HG02588 (cell line): ENCODE measurements at regions not wholly inside any gene's neighbourhood (a gene's known extent, or its start where the extent isn't known, plus 50 kb on each side); places are given as distances from the start of the nearest gene placed in this dataset.
"Not testable (repeated sequence)": the region's sequence is repeated elsewhere in the genome, so short reads cannot be mapped to it uniquely, and the experiment has no call there.

Experiments
- ATAC-seq: cut with Tn5 transposase; IDR thresholded peaks from one replicate; pipeline ENCODE4 v1.9.1; 2021; ENCODE audit warnings: mild to moderate bottlenecking, moderate library complexity; ENCODE audit not compliant: unreplicated experiment

- no peak for ATAC-seq
Observed at GRCh38 chr9:113664181-113664875, 200.8 kb downstream of the RGS3 start.

- ATAC-seq: no peak
Observed at GRCh38 chr9:113665064-113665463, 201.5 kb downstream of the RGS3 start.

DNA sequence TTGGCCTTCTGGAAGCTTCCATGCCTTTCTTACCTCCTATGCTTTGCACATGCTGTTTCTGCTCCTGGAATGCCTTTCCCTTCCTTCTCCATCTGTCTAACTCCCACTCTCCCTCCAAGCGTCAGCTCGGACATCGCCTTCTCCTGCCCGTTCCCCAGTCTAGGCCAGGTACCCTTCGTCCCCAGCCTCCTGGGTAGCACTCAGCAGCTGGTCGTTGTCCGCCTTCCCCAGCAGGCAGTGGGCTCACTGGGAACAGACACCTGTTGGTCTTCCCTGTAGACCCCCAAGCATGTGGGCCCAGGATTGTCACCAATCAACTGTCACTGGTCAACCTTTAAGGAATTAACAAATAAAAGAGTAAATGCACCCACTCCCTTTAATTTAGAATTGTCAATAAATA lies 202.2 kb downstream of the RGS3 start:
- no peak for ATAC-seq

DNA sequence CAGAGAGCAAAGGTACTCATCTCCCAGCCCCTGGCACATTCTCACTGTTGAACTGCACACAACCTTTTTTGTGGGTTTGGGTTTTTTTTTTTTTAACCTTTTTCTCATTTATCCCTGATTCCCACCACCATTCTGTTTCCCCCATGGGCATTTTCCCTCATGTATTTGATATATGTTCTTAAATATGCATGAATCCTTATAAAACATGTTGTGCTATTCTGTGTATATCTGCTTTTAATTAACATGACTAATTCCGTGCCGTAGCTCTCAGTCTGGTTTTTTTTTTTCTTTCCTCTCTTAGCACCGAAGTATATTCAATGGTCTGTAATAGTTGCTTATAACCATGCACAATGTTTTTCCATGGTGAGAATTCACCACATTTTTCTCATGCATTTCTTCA lies 204.5 kb downstream of the RGS3 start:
- no peak for ATAC-seq

DNA sequence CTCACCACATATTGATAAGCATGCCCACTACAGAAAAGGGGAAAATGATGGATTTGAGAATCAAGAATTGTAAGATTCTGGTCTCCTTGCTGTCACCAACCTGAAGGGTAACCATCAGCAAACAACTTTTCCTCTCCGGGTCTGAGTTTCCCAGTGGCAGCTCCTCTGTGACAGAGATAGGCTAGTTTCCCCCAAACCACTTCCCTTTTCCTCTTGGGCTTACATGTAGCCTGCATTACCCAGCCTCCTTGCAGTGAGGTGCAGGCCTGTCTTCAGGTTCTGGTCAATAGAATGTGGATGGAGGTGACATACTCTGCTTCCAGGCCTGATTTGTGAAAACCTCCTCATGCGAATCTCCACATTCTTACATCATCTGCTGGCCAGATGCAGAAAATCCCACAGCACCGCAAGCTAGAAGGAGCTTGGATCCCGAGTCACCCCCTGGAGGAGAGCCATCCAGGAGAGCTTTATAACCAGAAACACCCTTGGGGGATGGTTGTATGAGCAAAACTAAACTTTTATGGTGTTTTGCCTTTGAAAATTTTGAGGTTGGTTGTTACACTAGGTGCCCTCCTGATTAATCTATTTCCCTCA lies 206.1 kb downstream of the RGS3 start:
- ATAC-seq: no peak

GRCh38 chr9:113673726-113674125 lies 202.4 kb upstream of the ZNF618 start:
- ATAC-seq: no peak

GRCh38 chr9:113674436-113674835 lies 201.7 kb upstream of the ZNF618 start:
- ATAC-seq: no peak

DNA sequence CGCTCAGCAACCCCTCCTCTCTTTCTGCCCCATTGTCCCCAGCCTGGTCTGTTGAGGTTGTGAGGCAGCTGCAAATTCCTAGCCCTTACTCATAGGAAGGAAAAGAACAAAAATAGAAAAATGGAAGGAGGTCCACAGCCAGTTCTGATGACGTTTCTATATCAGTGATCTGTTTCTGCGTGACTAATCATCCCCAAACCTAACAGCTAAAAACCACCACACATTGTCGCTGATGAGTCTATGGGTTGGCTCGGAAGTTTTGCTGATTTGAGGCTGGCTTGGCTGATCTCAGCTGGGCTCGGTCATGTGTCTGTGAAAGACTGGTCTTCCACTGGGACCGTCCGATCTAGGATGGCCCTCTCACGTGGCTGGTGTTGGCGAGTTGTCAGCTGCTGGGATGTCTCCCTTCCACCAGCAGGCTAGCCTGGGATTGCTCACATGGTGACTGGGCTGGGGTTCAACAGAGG lies 200.6 kb upstream of the ZNF618 start:
- ATAC-seq: no peak

DNA sequence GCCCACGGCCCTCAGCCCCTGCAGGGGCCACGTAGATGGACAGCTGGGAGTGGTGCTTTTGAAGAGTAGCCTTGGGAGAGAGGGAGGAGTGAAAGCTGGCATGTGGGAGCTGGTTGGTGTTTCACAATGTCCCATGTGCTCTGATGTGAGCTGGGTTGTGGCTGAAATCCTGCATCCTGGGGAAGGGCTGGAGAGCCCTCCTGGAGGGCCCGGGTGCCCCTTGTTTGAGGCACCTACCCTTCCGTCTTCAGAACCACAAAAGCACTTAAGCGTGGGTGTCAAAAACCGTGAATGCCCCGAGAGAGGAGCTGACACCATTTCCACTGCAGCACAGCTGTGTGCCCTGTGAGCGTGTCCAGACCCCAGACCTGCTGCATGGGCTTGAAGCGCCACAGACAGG lies 199.1 kb upstream of the ZNF618 start:
- ATAC-seq: no peak

DNA sequence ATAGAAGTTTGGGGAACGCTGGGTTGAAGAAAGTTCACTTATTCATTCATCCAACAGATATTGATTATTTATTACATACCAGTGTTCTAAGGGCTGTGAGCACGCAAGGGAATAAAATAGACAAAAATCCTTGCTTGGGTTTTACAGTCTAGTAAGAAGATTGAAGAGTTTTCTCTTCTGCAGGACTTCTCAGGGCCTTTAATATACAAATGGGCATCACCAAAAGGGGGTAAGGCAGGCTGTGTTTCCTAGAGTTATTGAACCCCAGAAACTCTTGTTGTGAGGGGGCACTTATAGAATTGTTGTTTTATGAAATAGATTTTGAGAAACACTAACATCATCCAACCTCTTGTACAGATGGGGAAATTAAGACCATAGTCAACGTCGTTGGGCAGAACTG lies 198.5 kb upstream of the ZNF618 start:
- ATAC-seq: no peak

DNA sequence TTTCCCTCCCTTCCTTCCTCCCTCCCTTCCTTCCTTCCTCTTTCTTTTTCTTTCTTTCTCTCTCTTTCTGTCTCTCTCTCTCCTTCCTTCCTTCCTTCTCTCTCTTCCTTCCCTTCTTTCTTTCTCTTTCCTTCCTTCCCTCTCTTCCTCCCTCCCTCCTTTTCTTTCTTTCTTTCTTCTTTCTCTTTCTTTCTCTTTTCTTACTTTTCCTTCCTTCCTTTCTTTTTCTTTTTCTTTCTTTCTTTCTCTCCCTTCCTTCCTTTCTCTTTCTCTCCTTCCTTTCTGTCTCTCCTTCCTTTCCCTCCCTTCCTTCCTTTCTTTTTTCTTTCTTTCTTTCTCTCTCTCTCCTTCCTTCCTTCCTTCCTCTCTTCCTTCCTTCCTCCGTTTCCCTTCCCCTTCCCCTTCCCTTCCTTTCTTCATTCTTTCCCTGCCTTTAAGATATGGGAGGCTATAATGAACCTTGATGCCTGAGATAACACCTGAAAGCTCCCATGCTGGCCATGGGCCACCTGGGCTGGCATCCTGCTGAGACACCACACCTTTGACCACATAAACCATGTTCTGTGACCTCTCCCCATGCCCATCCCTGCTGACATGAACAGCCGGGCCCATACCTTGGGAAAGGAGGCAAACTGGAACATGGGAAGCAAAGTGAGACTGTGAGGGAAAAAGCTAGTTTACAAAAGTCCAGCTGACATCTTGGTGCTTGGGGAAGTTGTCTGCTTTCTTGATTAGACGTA lies 197.8 kb upstream of the ZNF618 start:
- no peak for ATAC-seq

DNA sequence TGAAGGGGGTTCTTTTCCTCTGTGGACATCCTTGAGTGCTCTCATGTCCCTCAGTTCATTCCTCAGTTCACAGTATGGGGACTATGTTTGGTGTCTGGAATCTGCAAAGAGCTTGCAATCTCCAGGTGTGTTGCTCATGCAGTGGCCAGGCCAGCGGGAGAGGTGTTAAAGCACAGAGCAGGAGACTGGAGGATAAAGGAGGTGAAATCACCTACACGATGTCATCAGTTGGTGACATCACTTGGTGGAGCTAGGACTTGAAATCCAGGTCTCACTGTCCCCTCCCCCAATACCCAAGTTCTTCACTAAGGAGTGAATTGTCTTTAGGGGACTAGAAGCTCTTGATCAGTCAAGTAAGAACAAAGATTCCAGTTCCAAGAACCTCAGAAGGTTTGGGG lies 197.3 kb upstream of the ZNF618 start:
- no peak for ATAC-seq

DNA sequence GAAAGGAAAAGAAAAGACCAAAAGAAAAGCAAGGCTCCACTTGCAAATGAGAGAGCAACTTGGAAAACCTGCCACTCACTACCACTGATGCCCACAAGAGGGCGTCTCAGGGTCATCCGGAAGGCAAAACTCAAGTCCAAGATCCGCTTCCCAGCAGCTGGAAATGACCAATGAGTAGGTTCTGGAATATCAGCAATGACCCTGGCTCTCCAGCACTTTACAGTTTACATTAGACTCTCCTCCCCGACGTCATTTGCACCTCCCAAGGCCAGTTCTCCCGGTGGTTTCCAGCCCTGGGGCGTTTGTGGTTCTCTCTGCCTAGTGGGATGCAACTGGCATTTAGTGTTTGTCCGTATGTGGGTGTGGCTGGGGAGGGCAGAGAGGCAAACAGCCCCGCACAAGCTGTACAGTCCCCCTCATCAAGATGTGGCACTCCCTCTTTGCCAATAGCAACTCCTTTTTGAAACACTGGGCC lies 193.8 kb upstream of the ZNF618 start:
- ATAC-seq: no peak

DNA sequence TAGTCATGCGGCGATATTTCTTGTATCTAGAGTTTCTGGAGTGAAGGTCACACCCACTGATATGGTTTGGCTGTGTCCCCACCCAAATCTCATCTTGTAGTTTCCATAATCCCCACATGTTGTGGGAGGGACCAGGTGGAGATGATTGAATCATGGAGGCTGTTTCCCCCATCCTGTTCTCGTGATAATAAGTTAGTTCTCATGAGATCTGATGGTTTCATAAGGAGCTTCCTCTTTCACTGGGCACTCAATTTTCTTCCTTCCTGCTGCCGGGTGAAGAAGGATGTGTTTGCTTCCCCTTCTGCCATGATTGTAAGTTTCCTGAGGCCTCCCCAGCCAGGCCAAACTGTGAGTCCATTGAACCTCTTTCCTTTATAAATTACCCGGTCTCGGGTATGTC lies 190.5 kb upstream of the ZNF618 start:
- ATAC-seq: not testable (repeated sequence)

DNA sequence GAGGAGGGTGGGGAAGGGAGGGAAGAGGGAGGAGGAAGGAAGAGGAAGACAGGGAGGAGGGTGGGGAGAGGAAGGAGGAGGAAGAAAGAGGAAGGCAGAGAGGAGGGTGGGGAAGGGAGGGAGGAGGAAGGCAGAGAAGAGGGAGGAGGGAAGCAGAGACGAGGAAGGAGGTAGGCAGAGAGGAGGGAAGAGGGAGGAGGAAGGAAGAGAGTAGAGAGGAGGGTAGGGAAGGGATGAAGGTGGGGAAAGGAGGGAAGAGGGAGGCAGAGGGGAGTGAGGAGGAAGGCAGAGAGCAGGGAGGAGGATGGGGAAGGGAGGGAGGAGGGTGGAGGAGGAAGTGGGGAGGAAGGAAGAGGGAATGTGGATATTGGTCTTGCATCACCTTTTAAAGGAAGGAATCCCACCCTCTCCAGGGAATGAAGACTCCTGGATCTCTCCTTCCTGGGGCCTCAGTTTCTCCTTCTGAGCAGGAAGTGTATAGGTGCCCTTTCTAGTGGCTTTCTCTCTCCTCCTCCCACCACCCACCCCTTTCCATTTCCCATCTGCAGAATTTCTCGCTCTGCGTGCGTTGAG lies 188.9 kb upstream of the ZNF618 start:
- no peak for ATAC-seq

DNA sequence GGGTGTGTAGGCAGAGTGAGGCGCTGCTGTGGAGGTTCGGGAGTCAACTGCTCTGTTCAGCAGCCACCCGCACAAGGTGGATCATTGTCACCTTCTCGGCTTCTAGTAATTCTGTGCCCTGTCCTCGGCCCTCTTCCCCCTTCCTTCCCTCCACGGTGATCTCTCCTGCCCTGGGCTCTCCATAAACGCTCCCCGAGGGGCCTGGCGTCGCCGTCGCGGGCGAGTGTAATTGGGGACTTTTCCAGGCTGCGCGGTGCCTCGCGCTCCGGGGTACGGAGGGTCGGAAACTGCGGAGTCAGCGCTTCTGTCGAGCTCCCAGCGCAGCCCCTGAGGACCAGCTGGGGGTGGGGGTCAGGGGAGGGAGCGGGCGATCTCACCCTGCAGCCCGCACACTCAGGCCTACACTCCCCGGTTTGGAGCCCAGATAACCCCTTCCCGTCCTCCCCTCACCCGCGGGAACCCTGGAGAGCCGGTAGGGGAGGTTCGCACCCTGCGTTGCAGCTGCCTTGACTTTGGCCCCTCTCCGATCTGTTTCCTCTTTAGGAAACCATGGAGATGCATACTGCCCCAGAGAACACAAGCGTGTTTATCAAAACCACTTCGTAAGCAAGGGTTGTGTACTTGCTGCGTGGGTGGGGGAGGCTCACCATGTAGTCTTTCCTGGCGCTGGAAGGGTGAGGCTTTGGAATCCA lies 188.3 kb upstream of the ZNF618 start:
- no peak for ATAC-seq

DNA sequence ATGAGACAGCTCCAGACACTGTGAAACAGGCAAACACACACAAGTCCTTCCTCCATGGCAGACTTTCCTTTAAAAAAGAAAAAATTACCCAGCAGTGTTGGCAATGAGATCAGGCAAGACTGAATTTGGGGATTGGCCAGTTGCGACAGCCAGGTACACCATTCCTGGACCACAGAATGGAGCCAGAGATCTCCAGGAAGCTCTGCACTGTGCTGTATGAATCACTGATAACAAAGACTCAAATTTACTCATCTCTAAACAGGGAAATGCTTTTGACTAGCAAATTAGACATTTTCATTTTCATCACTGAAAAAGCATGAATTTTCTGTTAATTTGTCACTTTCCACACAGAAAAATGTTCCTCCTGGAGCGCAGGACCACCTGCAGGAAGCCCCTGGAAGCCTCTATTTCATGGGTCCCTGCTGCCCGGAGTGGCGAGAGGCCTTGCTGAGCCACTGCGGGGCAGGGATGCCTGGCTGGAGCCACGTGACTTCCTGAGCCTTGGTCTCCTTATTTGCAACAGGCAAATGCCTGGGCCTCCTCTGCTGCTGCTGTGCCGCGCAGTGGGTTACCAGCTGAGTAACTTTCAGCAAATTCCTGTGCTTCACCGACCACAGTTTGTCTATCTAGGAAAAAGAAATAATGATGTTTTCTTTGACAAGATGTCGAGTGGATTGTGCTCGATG lies 185.9 kb upstream of the ZNF618 start:
- no peak for ATAC-seq

DNA sequence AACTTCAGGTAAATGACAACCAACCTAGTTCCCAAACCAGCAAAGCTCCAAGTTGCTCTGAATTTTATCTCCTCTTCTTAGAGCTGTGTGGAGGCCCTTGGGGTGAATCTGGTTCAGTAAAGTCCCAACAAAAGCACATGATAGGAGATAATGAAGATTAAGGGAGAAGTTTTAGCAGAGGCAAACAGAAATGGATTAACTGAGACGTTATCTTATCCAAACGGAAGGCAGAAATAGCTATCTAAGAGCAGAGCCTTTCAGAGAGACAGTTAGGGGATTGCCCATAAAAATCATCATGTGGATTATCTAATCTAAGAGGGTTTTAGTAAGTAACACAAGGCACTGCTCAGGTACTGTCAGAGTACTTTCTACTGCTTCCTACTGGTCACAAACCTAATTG lies 183.9 kb upstream of the ZNF618 start:
- ATAC-seq: no peak

DNA sequence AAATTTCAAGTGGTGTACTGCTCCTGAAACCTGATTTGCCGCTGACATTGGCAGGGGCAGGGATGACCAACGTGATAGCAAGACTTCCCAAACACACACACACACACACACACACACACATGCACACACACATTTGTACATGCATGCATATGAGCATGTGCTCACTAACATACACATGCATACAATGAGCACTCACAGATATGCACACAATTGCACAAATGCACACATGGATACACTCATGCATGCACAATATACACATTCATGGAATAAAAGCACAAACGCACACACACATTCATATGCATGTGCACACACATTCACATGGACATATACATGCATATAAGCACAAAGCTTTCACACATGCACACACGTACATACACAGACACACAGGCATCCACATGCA lies 181.2 kb upstream of the ZNF618 start:
- no peak for ATAC-seq

- no peak for ATAC-seq
Observed at GRCh38 chr9:113695440-113695851, 180.7 kb upstream of the ZNF618 start.

DNA sequence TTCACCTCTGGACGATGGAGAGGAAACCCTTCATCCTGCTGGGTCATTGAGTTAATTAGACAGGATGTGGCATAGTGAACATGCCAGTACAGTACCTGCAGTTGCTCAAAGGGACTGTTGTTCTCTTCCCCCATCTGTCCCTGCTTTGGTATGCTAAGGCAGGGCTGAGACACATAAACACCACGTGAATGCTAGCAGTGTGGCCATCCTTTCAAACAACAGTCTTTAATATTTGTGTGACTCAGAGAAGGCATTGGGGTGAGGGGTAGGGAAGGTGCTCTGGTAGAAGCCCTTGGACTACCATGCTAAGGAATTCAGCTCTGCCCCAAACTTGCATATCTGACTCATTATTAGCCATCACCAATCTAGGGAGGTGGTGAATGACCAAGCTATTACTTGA lies 180.2 kb upstream of the ZNF618 start:
- ATAC-seq: no peak
